ENCODE measurements at regions not wholly inside any gene's neighbourhood (a gene's known extent, or its start where the extent isn't known, plus 50 kb on each side); places are given as distances from the start of the nearest gene placed in this dataset.

DNA sequence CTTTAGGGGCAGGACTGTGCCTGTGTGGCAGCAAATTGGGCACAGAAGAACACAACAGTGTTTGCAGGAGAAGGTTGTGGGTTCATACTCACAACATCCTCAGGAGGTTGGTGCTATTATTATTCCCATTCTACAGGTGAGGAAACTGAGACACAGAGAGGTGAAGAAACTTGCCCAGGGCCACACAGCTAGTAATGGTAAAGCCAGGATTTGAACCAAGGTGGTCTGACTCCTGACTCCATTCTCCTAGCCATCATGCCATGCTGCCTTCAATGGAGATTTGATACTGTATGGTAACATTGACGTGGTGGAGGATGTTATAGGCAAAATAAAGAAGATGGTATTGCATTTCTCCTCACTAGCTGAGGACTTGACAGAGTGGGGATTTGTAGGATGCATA lies 334.2 kb downstream of the RPS6KC1 start:
- TF ChIP-seq POLR2AphosphoS5 (IDR thresholded peaks at IDR 0.05; ENCODE audit: low read depth, low read length) (no peak), FOXP2 (optimal IDR thresholded peaks at IDR 0.05; ENCODE audit: borderline replicate concordance, extremely low read depth, extremely low read length, insufficient read depth) (no peak)
- TF ChIP-seq, protein P1, sequence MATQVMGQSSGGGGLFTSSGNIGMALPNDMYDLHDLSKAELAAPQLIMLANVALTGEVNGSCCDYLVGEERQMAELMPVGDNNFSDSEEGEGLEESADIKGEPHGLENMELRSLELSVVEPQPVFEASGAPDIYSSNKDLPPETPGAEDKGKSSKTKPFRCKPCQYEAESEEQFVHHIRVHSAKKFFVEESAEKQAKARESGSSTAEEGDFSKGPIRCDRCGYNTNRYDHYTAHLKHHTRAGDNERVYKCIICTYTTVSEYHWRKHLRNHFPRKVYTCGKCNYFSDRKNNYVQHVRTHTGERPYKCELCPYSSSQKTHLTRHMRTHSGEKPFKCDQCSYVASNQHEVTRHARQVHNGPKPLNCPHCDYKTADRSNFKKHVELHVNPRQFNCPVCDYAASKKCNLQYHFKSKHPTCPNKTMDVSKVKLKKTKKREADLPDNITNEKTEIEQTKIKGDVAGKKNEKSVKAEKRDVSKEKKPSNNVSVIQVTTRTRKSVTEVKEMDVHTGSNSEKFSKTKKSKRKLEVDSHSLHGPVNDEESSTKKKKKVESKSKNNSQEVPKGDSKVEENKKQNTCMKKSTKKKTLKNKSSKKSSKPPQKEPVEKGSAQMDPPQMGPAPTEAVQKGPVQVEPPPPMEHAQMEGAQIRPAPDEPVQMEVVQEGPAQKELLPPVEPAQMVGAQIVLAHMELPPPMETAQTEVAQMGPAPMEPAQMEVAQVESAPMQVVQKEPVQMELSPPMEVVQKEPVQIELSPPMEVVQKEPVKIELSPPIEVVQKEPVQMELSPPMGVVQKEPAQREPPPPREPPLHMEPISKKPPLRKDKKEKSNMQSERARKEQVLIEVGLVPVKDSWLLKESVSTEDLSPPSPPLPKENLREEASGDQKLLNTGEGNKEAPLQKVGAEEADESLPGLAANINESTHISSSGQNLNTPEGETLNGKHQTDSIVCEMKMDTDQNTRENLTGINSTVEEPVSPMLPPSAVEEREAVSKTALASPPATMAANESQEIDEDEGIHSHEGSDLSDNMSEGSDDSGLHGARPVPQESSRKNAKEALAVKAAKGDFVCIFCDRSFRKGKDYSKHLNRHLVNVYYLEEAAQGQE (IDR thresholded peaks at IDR 0.05; ENCODE audit: insufficient read depth in 1 of 2, low read depth in 2 of 2, low read length in 2 of 2) = no peak
